GM19397 (cell line): ENCODE measurements at regions not wholly inside any gene's neighbourhood (a gene's known extent, or its start where the extent isn't known, plus 50 kb on each side); places are given as distances from the start of the nearest gene placed in this dataset.
"Not testable (repeated sequence)": the region's sequence is repeated elsewhere in the genome, so short reads cannot be mapped to it uniquely, and the experiment has no call there.

Source experiments
- ATAC-seq: cut with Tn5 transposase; IDR thresholded peaks from one replicate; pipeline ENCODE4 v1.9.1; 2021; ENCODE audit warnings: mild to moderate bottlenecking, moderate library complexity; ENCODE audit not compliant: unreplicated experiment

DNA sequence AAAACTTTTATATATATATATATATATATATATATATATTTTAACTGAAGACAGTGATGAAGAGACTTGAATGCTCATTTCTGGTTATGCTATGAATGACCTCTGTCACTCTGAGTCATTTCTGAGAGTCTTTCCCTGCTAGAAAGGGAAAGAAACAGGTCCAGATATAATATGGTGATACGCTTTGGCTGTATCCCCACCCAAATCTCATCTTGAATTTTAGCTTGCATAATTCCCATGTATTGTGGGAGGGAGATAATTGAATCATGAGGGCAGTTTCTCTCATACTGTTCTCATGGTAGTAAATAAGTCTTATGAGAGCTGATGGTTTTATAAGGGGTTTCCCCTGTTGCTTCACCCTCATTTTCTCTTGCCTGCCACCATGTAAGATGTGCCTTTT is 254.1 kb upstream of the IGFBP7 start:
- ATAC-seq = no peak

DNA sequence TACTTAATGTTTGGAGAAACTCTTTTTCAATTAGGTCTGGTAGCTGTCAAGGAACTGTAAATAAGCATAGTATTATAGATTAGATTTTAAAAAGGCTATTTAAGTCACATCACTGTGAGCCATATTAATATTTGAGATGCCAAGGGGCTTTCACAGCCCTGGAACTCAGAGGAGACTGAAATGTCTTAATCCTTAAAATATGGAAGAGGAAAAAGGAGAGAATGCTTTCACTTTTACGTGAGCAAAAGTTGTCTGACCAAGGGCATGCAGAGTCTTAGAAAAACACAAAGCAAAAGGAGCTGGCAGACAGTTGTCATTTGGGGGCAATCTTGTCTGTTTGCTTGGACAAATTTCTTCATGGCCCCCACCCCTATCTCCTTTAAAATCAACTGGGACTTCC is 253.2 kb upstream of the IGFBP7 start:
- ATAC-seq = no peak

DNA sequence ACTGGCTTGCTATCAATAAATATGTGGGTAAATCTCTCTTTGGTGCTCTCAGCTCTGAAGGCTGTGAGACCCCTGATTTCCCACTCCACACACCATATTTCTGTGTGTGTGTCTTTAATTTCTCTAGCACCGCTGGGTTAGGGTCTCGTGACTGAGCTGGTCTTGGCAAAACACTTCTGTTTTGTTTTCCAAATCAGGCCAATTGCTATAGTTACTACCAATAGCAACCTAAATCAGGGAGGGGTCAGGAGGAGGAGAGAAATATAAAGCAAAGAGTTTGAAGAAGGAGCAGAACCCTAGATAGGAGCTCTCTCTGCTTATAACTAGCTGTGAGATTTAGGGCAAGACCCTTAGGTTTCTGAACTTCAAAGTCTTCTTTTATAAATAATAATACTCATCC is 250.5 kb upstream of the IGFBP7 start:
- ATAC-seq = no peak

DNA sequence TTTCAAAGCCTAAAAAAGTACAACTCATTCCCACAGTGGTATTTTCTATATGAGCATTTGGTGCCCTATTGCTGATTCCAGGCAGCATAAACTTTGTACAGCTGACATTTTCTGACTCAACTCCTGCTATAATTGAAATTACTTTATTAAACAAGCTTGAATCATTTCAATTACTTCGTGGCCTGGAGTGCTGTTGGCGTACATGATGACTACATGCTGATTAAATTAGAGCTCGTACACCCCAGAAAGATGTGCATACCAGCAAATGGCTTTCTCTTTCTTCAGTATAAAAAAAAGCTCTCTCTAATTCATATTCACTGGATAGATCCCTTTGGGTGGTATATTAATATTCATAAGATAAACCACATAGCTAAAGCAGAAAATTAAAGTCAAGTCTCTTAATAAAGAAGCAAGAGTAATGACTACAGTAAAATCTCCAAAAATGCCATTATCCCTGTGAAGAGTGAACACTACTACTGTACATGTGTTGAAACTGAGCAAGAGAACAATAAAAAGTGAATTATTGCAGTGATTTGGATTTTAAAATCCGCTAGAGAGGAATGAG is 245.0 kb upstream of the IGFBP7 start:
- no peak for ATAC-seq

DNA sequence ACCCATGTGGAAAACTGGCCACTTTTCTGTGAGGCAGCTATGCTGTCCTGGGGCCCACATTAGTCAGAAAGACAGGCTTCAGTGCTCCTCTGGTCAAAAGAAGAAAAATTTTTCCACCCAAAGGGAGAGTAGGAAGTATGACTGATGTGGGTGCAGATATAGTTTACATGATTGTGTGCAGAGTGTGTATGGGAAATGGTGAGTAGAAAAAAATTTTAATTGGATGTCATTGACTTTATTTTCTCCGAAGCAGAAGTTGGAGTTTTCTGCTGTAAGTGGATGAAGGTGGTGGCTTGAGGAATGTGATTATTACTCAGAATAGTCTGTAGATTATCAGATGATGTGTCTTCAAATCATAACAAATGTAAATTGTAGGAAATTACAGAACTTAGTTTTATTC is 241.5 kb upstream of the IGFBP7 start:
- ATAC-seq = no peak

DNA sequence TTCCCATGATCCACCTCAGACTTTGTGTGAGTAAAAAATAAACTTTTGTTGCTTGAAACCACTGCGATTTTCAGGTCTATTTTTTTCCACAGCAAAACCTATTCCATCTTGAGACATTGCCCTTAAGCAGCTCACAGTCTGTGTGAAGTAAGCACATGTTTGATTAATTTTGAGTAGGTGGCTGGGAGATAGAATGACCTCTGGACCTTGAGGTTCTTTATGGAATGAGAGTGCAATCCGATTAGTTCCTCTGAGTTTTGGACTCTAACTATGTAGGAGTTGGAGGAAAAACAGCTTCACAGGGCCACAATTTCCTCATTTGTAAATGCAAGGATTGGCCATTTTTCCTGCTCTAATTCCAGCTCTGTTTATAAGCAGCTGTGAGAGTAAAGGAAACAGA is 234.1 kb upstream of the IGFBP7 start:
- no peak for ATAC-seq

DNA sequence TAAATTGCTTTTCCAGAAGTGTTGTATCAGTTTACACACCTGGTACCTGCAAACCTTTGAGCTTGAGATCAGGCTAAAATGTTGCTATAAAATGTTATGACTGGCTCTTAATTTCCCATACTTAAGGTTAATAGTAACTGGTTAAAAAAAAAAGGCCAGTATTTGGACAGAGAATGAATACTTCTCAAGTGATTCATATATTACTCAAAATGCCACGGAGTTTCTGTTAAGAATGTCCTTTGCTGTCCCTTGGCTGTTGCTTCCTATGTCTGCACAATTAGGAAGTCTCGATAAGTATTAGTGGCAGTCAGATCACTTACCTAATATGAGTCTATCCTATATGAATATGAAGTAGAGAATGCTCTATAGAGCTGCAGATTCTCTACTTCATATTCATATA is 232.2 kb upstream of the IGFBP7 start:
- ATAC-seq = no peak

DNA sequence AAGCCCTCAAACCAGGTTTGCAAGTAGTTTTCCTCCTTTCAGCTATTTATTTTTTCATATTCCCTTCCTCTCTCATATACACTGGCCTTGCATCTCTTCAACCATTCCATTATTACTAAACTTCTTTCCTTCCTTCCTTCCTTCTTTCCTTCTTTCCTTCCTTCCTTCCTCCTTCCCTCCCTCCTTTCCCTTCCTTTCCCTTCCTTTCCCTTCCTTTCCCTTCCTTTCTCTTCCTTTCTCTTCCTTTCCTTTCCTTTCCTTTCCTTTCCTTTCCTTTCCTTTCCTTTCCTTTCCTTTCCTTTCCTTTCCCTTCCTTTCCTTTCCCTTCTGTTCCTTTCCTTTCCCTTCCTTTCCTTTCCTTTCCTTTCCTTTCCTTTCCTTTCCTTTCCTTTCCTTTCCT is 228.7 kb upstream of the IGFBP7 start:
- ATAC-seq = not testable (repeated sequence)

DNA sequence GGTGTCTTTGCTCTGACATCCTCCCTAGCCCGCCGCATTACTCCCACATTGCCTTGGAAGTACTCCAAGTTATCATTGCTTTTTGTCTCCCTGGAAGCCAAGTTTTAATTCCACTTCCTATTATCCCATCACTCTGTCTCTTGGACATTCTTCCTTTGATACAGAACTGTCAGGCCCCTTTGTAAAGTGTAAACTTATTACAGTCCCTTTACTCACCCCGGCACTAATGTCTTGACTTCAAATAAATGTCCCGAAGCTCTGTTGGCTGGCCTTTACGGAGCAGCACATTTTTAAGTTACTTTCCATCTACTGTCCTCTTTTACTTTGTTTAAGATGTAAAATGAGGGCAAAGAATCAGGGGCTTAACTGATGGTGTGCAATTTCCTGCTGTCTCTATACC is 223.5 kb upstream of the IGFBP7 start:
- ATAC-seq = no peak

DNA sequence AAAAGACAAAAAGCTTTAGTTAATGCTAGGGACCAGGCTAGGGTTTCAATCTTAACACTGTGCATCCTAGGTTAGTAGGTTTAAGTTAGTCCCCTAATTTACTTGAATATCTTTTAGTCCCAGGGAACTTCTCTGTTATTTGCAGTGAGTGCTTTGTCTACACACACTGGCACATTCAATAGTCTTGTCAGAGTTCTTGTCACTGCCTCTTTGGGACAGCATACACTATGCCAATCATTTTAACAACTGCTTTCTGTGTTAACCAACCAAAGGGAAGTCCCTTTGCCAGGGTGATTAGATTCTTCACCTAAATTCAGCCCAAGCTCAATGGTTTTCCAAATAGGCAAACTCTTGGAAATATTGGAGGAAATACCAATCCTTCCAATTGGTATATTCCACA is 221.8 kb upstream of the IGFBP7 start:
- no peak for ATAC-seq

DNA sequence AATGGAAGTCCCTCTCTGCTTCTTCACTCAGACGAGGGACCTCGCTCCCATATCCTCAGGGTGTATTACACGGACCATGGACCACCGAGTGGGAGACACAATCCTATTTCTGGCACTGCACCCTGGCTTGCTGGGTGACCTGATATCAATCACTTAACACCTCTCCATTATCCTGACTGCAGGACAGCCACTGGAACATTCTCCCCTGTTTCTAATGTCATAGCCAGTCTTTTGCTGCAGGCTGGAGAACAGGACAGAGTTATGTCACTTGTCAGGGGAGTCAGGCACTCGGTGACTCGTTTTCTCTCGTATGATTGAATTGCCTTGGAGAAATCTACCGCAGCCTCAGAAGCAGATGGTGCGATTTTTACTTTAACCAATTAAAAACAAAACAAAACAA is 219.1 kb upstream of the IGFBP7 start:
- no peak for ATAC-seq

DNA sequence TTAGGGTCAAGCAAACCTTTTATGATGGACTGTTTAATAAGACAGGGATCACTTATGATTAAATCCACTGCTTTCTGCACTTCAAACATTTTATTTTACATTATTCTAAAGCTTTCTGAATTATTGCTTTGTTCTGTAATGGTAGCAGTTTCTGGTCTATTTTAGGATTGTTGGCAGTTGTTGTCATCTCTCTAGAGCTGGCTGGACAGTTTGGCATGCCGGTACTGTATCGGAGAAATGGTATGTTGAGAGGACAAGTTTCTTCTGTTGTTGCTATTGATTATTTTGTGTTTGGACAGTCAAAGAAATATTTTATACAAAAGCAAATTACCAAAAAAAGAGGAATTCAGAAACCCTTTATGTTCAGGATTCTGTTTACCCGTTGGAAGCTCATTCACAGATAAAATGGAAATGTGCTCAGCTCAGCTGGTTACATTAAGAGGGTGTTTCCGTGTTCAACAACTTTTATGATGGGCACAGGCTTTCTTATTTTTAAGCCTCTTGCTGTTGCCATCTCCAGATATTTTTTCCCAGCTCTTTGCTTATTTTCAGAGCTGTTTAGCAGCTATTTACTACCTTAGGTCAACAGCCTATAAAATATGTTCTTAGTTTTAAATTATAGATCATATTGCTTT is 214.6 kb upstream of the IGFBP7 start:
- ATAC-seq = no peak

DNA sequence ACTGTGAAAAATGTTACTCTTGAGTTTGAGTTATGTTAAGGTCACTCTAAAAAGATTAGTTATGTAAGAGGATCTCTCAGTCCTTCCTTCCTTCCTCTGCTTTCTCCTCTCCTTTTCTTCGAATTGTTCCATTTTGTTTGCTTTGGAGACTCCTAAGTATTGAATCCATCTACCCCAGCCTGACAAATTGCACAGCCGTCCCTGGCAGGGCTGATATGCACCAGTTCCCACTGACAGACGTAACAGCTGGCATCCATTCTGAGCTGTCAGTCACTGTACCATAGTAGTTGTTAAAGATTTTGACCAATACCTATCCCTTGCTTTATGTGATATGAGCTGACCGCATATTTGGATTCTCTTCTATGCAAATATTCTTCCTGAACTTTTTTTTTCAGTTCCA is 210.7 kb upstream of the IGFBP7 start:
- ATAC-seq = no peak

DNA sequence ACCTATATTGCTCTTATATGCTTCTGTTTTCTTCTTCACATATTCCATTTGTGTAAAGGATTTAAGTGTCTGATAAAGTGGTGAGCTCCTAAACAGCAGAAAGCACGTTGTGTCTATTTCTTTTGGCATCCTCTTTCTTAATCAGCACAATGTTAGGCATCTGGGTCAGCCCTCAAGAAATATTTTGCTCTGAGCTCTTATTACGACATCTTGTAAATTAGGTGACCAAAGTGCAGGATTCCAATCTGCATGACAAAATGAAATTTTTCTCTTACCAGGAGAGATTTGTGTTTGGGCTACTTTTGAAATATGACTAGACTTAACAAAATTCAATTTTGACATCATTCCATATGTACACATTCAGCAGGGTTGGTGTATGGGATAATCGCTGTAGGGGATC is 210.0 kb upstream of the IGFBP7 start:
- ATAC-seq = no peak

DNA sequence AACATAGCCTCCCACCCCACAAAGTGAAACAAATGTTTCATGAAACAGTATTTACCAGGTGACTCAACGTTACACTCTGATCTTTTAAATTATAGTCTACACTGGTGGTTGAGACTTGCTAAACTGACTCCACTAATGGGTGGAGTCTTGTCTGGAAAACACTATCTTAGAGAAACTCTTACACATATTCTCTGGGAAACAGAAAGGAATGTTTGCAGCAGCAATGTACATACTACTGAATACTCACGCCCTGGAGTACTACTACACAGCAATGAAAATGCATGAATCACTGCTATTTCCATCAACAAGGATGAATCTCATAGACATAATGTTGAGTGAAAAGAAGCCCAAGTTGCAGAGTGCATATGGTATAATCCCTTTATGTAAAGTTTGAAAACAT is 208.5 kb upstream of the IGFBP7 start:
- no peak for ATAC-seq

DNA sequence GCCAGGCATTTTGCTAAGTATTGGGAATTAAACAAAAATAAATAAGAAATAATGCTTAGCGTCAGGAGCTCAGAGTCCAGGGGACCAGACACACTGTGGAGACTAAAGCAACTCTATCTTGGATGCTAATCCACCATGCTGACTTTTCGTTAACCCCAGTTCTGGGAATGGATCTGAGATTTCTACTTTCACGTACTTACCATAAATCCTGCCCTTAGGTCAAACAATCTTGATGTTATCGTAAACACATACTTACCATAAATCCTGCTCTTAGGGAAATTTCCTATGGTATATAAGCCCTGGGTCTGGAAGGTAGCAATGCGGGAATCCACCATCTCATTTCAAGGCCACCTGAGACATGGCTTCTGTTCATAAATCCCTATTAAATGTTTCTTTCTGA is 204.5 kb upstream of the IGFBP7 start:
- no peak for ATAC-seq

DNA sequence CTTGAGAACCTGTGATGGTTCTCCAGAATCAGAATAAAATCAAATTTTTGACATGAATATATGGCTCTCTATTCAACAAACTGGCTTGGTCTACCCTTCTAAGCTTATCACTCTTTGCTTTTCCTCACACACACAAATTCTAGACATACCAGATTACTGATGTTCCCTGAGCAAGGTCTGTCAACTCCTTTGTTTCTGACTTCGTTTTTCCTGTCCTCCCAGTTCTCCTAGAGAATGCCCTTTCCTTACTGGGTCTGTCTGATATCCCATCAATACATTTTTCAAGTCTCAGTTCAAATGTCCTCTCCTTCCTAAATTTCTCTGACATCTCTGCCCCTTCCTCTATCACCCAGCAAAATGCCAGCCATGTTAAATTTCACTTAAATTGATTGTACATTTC is 202.1 kb upstream of the IGFBP7 start:
- ATAC-seq = no peak

DNA sequence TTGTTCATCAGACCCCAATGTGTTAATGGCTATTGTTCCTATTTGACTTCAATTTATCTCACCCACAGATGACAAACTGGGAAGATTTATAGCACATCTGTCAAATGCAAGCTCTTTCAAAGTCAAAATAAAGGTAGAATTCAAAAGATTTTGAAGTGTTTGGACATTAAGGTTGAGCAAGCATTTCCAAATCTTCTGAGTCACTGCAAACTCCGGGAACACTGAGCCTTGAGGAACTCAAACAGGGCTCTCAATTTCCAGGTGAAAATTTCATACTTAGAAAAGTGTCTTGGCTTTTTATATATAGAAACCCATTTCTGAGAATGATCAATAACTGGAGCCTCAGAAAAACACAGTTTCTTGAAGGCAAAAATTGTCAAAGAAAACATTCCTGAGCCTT is 199.5 kb upstream of the IGFBP7 start:
- no peak for ATAC-seq

DNA sequence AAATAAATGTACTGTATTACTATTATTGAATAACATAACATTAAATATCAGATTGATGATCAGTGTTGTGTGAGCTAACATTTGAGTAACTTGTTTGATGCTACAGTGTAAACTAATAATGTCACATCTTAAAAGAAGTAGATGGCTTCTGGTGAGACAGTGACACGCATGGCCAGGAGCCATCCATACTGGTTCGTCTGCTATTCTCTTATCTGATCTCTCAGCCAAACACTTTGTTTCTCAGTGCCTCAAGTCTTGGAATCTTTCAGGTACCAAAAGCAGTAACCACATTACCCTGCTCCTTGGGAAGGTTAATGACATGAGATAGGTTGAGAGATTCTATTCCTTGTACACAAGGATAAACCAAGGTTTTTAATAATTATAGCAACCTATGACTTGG is 198.1 kb upstream of the IGFBP7 start:
- no peak for ATAC-seq

DNA sequence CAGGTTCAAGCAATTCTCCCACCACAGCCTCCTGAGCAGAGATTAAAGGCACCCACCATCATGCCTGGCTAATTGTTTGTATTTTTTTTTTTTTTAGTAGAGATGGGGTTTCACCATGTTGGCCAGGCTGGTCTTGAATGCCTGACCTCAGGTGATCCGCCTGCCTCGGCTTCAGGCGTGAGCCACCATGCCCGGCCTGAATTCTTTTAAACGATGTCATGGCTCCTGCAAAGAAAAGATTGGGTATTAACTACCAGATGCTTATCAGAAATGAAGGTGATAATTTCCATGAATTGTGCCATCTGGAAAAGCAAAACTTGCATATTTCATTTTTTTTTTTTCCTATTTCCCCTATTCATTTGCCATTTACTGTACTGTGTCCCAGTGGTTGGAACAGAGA is 195.7 kb upstream of the IGFBP7 start:
- no peak for ATAC-seq

DNA sequence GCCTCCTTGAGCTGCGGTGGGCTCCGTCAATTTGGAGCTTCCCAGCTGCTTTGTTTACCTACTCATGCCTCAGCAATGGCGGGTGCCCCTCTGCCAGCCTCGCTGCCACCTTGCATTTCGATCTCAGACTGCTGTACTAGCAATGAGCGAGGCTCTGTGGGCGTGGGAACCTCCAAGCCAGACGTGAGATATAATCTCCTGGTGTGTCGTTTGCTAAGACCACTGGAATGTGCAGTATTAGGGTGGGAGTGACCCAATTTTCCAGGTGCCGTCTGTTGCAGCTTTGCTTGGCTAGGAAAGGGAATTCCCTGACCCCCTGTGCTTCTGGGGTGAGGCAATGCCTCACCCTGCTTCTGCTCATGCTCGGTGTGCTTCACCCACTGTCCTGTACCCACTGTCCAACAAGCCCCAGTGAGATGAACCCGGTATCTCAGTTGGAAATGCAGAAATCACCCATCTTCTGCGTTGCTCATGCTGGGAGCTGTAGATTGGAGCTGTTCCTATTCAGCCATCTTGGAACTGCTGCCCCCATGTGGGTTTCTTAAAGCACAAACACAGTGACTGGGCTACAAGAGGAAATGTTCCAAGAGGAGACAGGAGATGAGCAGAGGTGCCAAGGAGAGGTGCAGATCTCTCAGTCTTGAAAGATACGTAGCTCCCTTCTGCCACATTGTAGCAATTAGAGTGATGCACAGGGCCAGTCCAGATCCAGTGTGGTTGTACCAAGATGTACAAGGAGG is 193.0 kb upstream of the IGFBP7 start:
- no peak for ATAC-seq

DNA sequence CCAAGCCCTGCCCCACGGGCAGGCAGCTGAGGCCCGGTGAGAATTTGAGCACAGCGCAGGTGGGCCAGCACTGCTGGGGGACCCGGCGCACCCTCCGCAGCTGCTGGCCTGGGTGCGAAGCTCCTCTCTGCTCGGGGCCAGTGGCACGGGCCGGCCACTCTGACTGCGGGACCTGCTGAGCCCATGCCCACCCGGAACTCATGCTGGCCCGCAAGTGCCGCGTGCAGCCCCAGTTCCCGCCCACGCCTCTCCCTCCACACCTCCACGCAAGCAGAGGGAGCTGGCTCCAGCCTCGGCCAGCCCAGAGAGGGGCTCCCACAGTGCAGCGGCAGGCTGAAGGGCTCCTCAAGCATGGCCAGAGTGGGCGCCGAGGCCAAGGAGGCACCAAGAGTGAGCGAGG is 190.1 kb upstream of the IGFBP7 start:
- ATAC-seq = not testable (repeated sequence)

DNA sequence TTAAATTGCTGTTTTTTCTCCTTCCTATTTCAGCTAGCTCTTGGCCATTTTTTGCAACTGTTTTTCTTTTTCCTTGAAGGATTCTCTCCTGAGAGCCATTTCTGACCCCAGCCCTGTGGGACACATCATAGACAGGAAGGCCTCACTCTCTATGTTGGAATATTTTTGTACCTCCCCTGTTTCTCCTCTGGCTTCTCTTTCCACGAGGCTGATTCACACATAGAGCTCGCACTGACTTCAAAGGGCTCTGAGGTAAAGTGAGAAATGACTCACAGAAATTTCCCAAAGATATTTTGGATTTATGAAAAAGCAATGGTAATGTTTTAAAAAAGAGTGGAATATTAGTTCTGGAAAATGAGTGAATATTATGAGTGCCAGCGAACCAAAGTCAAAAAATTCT is 181.7 kb upstream of the IGFBP7 start:
- no peak for ATAC-seq
